ENCODE measurements at regions not wholly inside any gene's neighbourhood (a gene's known extent, or its start where the extent isn't known, plus 50 kb on each side); places are given as distances from the start of the nearest gene placed in this dataset.

- no peak for TF ChIP-seq CTCF (IDR thresholded peaks at IDR 0.05; ENCODE audit: partially characterized antibody, unreplicated experiment)
- Mint-ChIP-seq H3K27ac (ENCODE audit: unreplicated experiment) (no peak overlapping the region), H3K36me3 (ENCODE audit: unreplicated experiment) (no peaks in the 10 kb centered on the region), H3K4me3 (ENCODE audit: unreplicated experiment) (no peak overlapping the region), H3K9me3 (ENCODE audit: unreplicated experiment) (peaks cover 10% of the 10 kb centered on the region), H3K27me3 (ENCODE audit: unreplicated experiment) (peaks cover 6% of the 10 kb centered on the region), H3K4me1 (ENCODE audit: low read depth, unreplicated experiment) (peaks cover 18% of the 10 kb centered on the region)
- no peak for DNase-seq
These were observed 83.9 kb upstream of the FGFR2 start for GRCh38 chr10:121681997-121682687.

GRCh38 chr10:121680879-121681655 lies 82.8 kb upstream of the FGFR2 start:
- Mint-ChIP-seq H3K27ac (ENCODE audit: unreplicated experiment) (peak overlapping the region; percentile 7), H3K27me3 (ENCODE audit: unreplicated experiment) (peaks cover 6% of the 10 kb centered on the region), H3K4me1 (ENCODE audit: low read depth, unreplicated experiment) (peaks cover 18% of the 10 kb centered on the region), H3K36me3 (ENCODE audit: unreplicated experiment) (no peaks in the 10 kb centered on the region), H3K4me3 (ENCODE audit: unreplicated experiment) (no peak overlapping the region), H3K9me3 (ENCODE audit: unreplicated experiment) (peaks cover 10% of the 10 kb centered on the region)
- no peak for TF ChIP-seq CTCF (IDR thresholded peaks at IDR 0.05; ENCODE audit: partially characterized antibody, unreplicated experiment)
- DNase-seq, result no peak

GRCh38 chr10:121679916-121680315 lies 81.7 kb upstream of the FGFR2 start:
- TF ChIP-seq CTCF (IDR thresholded peaks at IDR 0.05; ENCODE audit: partially characterized antibody, unreplicated experiment), result no peak
- H3K27ac Mint-ChIP-seq (ENCODE audit: unreplicated experiment), result no peak overlapping the region
- peaks cover 13% of the 10 kb centered on the region for H3K9me3 Mint-ChIP-seq (ENCODE audit: unreplicated experiment)
- H3K27me3 Mint-ChIP-seq (ENCODE audit: unreplicated experiment), result peaks cover 4% of the 10 kb centered on the region
- no peak overlapping the region for H3K4me3 Mint-ChIP-seq (ENCODE audit: unreplicated experiment)
- H3K36me3 Mint-ChIP-seq (ENCODE audit: unreplicated experiment), result no peaks in the 10 kb centered on the region
- H3K4me1 Mint-ChIP-seq (ENCODE audit: low read depth, unreplicated experiment), result peaks cover 18% of the 10 kb centered on the region
- DNase-seq, result no peak

- Mint-ChIP-seq H3K27ac (ENCODE audit: unreplicated experiment) (no peak overlapping the region), H3K36me3 (ENCODE audit: unreplicated experiment) (no peaks in the 10 kb centered on the region), H3K4me3 (ENCODE audit: unreplicated experiment) (no peak overlapping the region), H3K4me1 (ENCODE audit: low read depth, unreplicated experiment) (peaks cover 14% of the 10 kb centered on the region), H3K27me3 (ENCODE audit: unreplicated experiment) (peaks cover 4% of the 10 kb centered on the region), H3K9me3 (ENCODE audit: unreplicated experiment) (peaks cover 15% of the 10 kb centered on the region)
- DNase-seq, result no peak
- TF ChIP-seq CTCF (IDR thresholded peaks at IDR 0.05; ENCODE audit: partially characterized antibody, unreplicated experiment), result no peak
These were observed 80.5 kb upstream of the FGFR2 start for GRCh38 chr10:121678631-121679174.

GRCh38 chr10:121677880-121678279 lies 79.6 kb upstream of the FGFR2 start:
- peaks cover 4% of the 10 kb centered on the region for H3K27me3 Mint-ChIP-seq (ENCODE audit: unreplicated experiment)
- DNase-seq, result no peak
- TF ChIP-seq CTCF (IDR thresholded peaks at IDR 0.05; ENCODE audit: partially characterized antibody, unreplicated experiment), result no peak
- peaks cover 7% of the 10 kb centered on the region for H3K4me1 Mint-ChIP-seq (ENCODE audit: low read depth, unreplicated experiment)
- no peaks in the 10 kb centered on the region for H3K36me3 Mint-ChIP-seq (ENCODE audit: unreplicated experiment)
- peaks cover 15% of the 10 kb centered on the region for H3K9me3 Mint-ChIP-seq (ENCODE audit: unreplicated experiment)
- H3K4me3 Mint-ChIP-seq (ENCODE audit: unreplicated experiment), result no peak overlapping the region
- H3K27ac Mint-ChIP-seq (ENCODE audit: unreplicated experiment), result no peak overlapping the region
